Gastroesophageal sphincter (tissue), 4 donors: ENCODE measurements at regions not wholly inside any gene's neighbourhood (a gene's known extent, or its start where the extent isn't known, plus 50 kb on each side); places are given as distances from the start of the nearest gene placed in this dataset.
"Not testable (repeated sequence)": the region's sequence is repeated elsewhere in the genome, so short reads cannot be mapped to it uniquely, and the experiment has no call there.

ENCODE experiments used
- ATAC-seq: fragments of 150-250 bp; one replicate; pipeline ENCODE4 v1.9.1; 2016; ENCODE audit warnings: mild to moderate bottlenecking, moderate library complexity
- H3K27ac ChIP-seq, 4 donors: fragments of 200-600 bp; sonication (generic) in 3 of 4; 1 replicate in 3 of 4; 2 replicates in 1 of 4; pipeline ENCODE4 v1.5.1; 2016 to 2019
- H3K27me3 ChIP-seq: fragments of 200-600 bp; sonication (generic); one replicate; pipeline ENCODE4 v1.5.1; 2019
- H3K36me3 ChIP-seq, 2 donors: fragments of 200-600 bp; sonication (generic); one replicate each; pipeline ENCODE4 v1.5.1; 2019; ENCODE audit warnings: control low read depth in 1 of 2
- H3K4me1 ChIP-seq, 3 donors: fragments of 200-600 bp; sonication (generic); 1 replicate in 2 of 3; 2 replicates in 1 of 3; pipeline ENCODE4 v1.5.1; 2016 to 2019; ENCODE audit warnings: control low read depth in 2 of 3
- H3K4me3 ChIP-seq, 2 donors: fragments of 200-600 bp; sonication (generic); one replicate each; pipeline ENCODE4 v1.5.1; 2019; ENCODE audit warnings: mild to moderate bottlenecking in 1 of 2, moderate library complexity in 1 of 2
- H3K9me3 ChIP-seq, 3 donors: fragments of 200-600 bp; sonication (generic); one replicate each; pipeline ENCODE4 v1.5.1; 2017 to 2019; ENCODE audit warnings: control low read depth in 2 of 3
- CTCF ChIP-seq, 4 experiments: fragments of 200-600 bp in 2 of 4; fragments of 450-650 bp in 2 of 4; sonication (generic) in 1 of 4; IDR thresholded peaks; one replicate each; pipeline ENCODE4 v1.5.1; 2017 to 2019; ENCODE audit warnings: antibody characterized with exemption in 4 of 4, mild to moderate bottlenecking in 2 of 4, moderate library complexity in 2 of 4
- EP300 ChIP-seq: sonication (generic); formaldehyde crosslinking; IDR thresholded peaks from one replicate; pipeline ENCODE4 v1.6.1; 2017; ENCODE audit warnings: antibody characterized with exemption, mild to moderate bottlenecking
- POLR2A ChIP-seq, 2 donors: fragments of 450-650 bp; IDR thresholded peaks; one replicate each; pipeline ENCODE4 v1.6.1; 2017; ENCODE audit warnings: antibody characterized with exemption in 2 of 2, mild to moderate bottlenecking in 2 of 2, moderate library complexity in 1 of 2
- POLR2AphosphoS5 ChIP-seq: sonication (generic); formaldehyde crosslinking; IDR thresholded peaks from one replicate; pipeline ENCODE4 v1.6.1; 2017; ENCODE audit warnings: antibody characterized with exemption
- WGBS, 2 donors: methylation state at CpG; one replicate each; pipeline ENCODE4 v1.1.5; 2018; ENCODE audit warnings: low coverage in 1 of 2; 5-methylcytosine and 5-hydroxymethylcytosine counted together

- no peak for ATAC-seq
- no peaks in the 10 kb centered on the region for H3K9me3 ChIP-seq
- H3K27ac ChIP-seq, result no peak overlapping the region
- H3K27me3 ChIP-seq, result no peaks in the 10 kb centered on the region
- H3K4me1 ChIP-seq, result no peaks in the 10 kb centered on the region
- H3K4me3 ChIP-seq, result no peak overlapping the region
- TF ChIP-seq POLR2AphosphoS5 (no peak), POLR2A (IDR thresholded peaks at IDR 0.05) (no peak), CTCF (IDR thresholded peaks at IDR 0.05) (no peak)
- 75 to 90% methylated on average over 2 of the region's 2 CpGs for WGBS, 2 donors
- no peaks in the 10 kb centered on the region for H3K36me3 ChIP-seq
These were observed 95.8 kb downstream of the AASDHPPT start for GRCh38 chr11:106173291-106173690.

GRCh38 chr11:106174003-106174402, 96.5 kb downstream of the AASDHPPT start:
- ATAC-seq, H3K27ac ChIP-seq, H3K27me3 ChIP-seq, H3K36me3 ChIP-seq, H3K4me1 ChIP-seq, H3K9me3 ChIP-seq, H3K4me3 ChIP-seq: not testable (repeated sequence)
- WGBS, 2 donors, result 71 to 100% methylated on average over 1 to 4 of the region's 4 CpGs

- TF ChIP-seq POLR2AphosphoS5 (no peak), CTCF (IDR thresholded peaks at IDR 0.05) (no peak), EP300 (no peak), POLR2A (IDR thresholded peaks at IDR 0.05) (no peak)
- no peak overlapping the region for H3K4me3 ChIP-seq
- H3K36me3 ChIP-seq, result no peaks in the 10 kb centered on the region
- ATAC-seq, result no peak
- H3K27me3 ChIP-seq, result no peaks in the 10 kb centered on the region
- 86 to 100% methylated on average over 1 to 8 of the region's 17 CpGs for WGBS, 2 donors
- no peak overlapping the region for H3K27ac ChIP-seq
- H3K9me3 ChIP-seq, result no peaks in the 10 kb centered on the region
- no peaks in the 10 kb centered on the region for H3K4me1 ChIP-seq
These were observed 99.4 kb downstream of the AASDHPPT start for GRCh38 chr11:106176817-106177216.

- no peak for TF ChIP-seq POLR2AphosphoS5
- Histone ChIP-seq H3K36me3 (no peaks in the 10 kb centered on the region), H3K4me3 (no peak overlapping the region), H3K4me1 (no peaks in the 10 kb centered on the region), H3K27me3 (no peaks in the 10 kb centered on the region), H3K9me3 (no peaks in the 10 kb centered on the region), H3K27ac (no peak overlapping the region)
- no peak for ATAC-seq
- 41 to 60% methylated on average over 1 to 6 of the region's 6 CpGs for WGBS, 2 donors
These were observed 99.8 kb downstream of the AASDHPPT start for GRCh38 chr11:106177311-106177710.

GRCh38 chr11:106178361-106178760, 100.9 kb downstream of the AASDHPPT start:
- no peaks in the 10 kb centered on the region for H3K36me3 ChIP-seq
- no peaks in the 10 kb centered on the region for H3K27me3 ChIP-seq
- ATAC-seq, result no peak
- no peaks in the 10 kb centered on the region for H3K9me3 ChIP-seq
- H3K4me1 ChIP-seq, result no peaks in the 10 kb centered on the region
- TF ChIP-seq POLR2A (IDR thresholded peaks at IDR 0.05) (no peak), EP300 (no peak), POLR2AphosphoS5 (no peak), CTCF (IDR thresholded peaks at IDR 0.05) (no peak)
- WGBS, 2 donors, result 63 to 71% methylated on average over 1 of the region's 1 CpG
- no peak overlapping the region for H3K27ac ChIP-seq
- H3K4me3 ChIP-seq, result no peak overlapping the region

- no peak for ATAC-seq
These were observed 101.6 kb downstream of the AASDHPPT start for GRCh38 chr11:106179048-106179447.

More at GRCh38 chr11:106179048-106179447, 101.6 kb downstream of the AASDHPPT start:
- H3K27ac ChIP-seq, result no peak overlapping the region
- 25 to 40% methylated on average over 1 of the region's 1 CpG for WGBS, 2 donors
- H3K36me3 ChIP-seq, result no peaks in the 10 kb centered on the region
- no peak overlapping the region for H3K4me3 ChIP-seq
- TF ChIP-seq POLR2AphosphoS5 (no peak), CTCF (IDR thresholded peaks at IDR 0.05) (no peak), EP300 (no peak), POLR2A (IDR thresholded peaks at IDR 0.05) (no peak)
- H3K27me3 ChIP-seq, result no peaks in the 10 kb centered on the region
- H3K4me1 ChIP-seq, result no peaks in the 10 kb centered on the region
- no peaks in the 10 kb centered on the region for H3K9me3 ChIP-seq
